GM18873 (cell line): ENCODE measurements at regions not wholly inside any gene's neighbourhood (a gene's known extent, or its start where the extent isn't known, plus 50 kb on each side); places are given as distances from the start of the nearest gene placed in this dataset.
"Not testable (repeated sequence)": the region's sequence is repeated elsewhere in the genome, so short reads cannot be mapped to it uniquely, and the experiment has no call there.

ENCODE experiments used
- ATAC-seq: cut with Tn5 transposase; IDR thresholded peaks from one replicate; pipeline ENCODE4 v1.9.1; 2021; ENCODE audit warnings: mild to moderate bottlenecking, moderate library complexity, moderate number of reproducible peaks; ENCODE audit not compliant: unreplicated experiment, low FRiP score

- ATAC-seq = no peak
Observed at GRCh38 chr11:56883371-56883987, 105.2 kb upstream of the OR5AK2 start.

- no peak for ATAC-seq
Observed at GRCh38 chr11:56876621-56877275, 112.0 kb upstream of the OR5AK2 start.

GRCh38 chr11:56855217-56855616 is 106.7 kb upstream of the OR9G4 start:
- no peak for ATAC-seq

- ATAC-seq = no peak
Observed at GRCh38 chr11:56852131-56852530, 103.6 kb upstream of the OR9G4 start.

- no peak for ATAC-seq
Observed at GRCh38 chr11:56849852-56850251, 101.4 kb upstream of the OR9G4 start.

DNA sequence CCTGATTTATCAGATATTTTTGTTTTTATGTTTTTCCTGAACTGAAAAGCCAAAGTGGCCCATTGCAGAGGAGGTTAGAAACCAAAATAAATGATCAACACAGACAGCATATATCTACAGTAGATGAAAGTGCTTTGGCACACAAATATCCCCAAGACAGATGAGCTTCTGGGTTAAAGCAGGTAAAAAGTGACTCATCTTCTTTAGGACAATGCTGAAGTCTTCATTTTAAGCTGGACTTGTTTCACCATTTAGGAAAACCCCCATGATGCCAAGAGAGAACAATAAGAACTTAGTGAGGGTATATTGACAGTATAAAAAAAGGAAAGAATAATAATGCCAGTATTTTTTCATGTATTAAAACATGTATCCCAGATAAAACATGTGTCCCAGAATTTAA is 100.8 kb upstream of the OR9G4 start:
- ATAC-seq = no peak

- no peak for ATAC-seq
Observed at GRCh38 chr11:56848141-56848809, 99.8 kb upstream of the OR9G4 start.

GRCh38 chr11:56846631-56847576 is 98.4 kb upstream of the OR9G4 start:
- no peak for ATAC-seq

GRCh38 chr11:56845121-56845732 is 96.7 kb upstream of the OR9G4 start:
- no peak for ATAC-seq

DNA sequence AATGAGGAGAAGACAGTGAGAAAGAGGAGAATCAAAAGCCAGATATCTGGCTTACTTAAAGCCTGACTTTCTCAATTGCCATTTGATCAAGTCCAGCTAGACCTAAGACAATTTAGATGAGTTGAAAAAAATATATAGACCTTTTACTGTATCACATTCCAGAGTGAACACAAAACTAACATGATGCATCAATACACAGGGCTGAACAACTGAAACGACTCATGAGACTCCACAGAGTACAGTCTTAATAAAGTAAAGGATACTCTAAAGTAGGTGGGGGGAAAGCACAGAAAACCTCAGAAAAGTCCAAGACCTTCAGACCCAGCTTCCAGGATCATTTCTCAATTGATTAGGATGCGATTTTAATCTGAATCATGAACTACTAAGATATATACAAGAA is 95.3 kb upstream of the OR9G4 start:
- ATAC-seq = no peak

GRCh38 chr11:56842814-56843794 is 94.6 kb upstream of the OR9G4 start:
- no peak for ATAC-seq

- ATAC-seq = no peak
Observed at GRCh38 chr11:56841210-56841810, 92.8 kb upstream of the OR9G4 start.

- not testable (repeated sequence) for ATAC-seq
Observed at GRCh38 chr11:56827357-56827756, 78.9 kb upstream of the OR9G4 start.

DNA sequence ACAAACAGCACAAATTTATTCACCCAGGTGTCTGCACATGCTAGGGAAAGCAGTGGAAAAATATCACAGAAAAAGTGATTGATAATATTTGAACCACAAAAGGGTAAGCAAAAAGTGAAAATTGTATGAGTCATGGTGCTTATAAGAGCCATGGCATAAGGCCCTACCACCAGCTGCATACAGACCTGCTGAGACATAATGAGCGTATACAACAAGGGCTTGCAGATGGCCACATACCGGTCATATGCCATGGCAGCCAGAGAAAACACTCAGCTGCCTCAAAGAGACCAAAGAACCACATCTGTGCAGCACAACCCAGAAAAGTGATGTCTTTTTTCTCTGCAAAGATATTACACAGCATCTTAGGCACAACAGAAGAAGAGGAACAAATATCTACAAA is 71.4 kb upstream of the OR9G4 start:
- no peak for ATAC-seq

DNA sequence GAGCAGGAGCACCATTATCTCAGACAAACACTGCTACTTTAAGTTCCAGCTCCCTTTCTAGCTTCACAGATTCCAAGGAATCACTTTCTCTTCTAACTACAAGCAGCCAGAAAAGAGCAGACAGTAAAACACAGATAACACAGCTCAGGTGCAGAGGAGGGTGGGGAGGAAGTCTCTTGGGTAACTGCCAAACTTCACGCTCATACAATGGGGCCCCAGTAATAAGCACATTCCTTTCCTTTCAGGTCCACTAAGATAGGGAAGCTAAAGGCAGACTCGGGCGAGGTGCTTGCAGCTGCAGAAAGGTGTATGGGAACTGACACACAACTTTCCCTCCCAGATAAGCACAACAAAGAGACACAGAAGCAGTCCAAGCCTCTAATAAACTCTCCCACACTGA is 69.2 kb upstream of the OR9G4 start:
- no peak for ATAC-seq

DNA sequence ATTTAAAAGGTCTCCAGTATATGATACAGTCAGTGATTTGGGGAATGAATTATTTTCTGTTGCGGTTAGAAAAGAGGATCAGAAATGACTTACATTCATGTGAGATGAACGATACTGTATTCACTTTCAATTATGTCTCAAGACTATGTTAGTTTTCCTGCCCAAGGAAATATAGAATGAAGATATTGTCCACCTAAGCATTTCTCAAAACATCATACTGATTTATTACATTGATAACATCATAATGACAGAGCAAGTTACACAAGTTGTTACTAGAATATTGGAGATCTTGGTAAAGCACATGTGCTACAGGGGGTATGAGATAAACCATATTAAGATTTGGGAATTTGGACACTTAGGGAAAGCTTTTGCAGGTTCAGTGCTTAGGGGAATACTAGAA is 67.8 kb upstream of the OR9G4 start:
- no peak for ATAC-seq

DNA sequence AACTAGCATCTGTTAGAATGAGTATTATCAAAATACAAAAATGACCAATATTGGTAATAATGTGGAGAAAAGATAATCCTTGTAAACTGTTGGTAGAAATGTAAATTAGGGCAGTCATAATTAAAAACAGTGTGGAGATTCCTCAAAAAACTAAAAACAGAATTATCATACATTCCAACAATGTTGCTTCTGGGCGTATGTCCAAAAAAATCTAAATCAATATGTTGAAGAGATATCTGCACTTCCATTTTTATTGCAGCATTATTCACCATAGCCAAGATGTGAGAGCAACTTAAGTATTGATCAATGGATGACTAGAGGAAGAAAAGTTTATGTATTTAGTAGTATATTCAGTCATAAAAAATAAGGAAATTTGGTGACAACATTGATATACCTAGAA is 59.8 kb upstream of the OR9G4 start:
- ATAC-seq = no peak

- ATAC-seq = no peak
Observed at GRCh38 chr11:56799691-56800210, 51.3 kb upstream of the OR9G4 start.
